Peyer's patch (tissue), 4 donors: ENCODE measurements at regions not wholly inside any gene's neighbourhood (a gene's known extent, or its start where the extent isn't known, plus 50 kb on each side); places are given as distances from the start of the nearest gene placed in this dataset.

ENCODE experiments used
- POLR2A ChIP-seq, 2 donors: fragments of 450-650 bp; IDR thresholded peaks; one replicate each; pipeline ENCODE4 v1.5.1; 2017; ENCODE audit warnings: antibody characterized with exemption in 2 of 2, mild to moderate bottlenecking in 2 of 2, moderate library complexity in 2 of 2
- TF ChIP-seq, protein P1 (sequence below), 6 experiments: fragments of 450-650 bp in 4 of 6; fragments of 200-600 bp in 2 of 6; sonication (generic) in 1 of 6; IDR thresholded peaks; one replicate each; pipeline ENCODE4 v1.5.1; 2017 to 2019; ENCODE audit warnings: antibody characterized with exemption in 6 of 6, mild to moderate bottlenecking in 3 of 6, moderate library complexity in 1 of 6

- TF ChIP-seq, protein P1, sequence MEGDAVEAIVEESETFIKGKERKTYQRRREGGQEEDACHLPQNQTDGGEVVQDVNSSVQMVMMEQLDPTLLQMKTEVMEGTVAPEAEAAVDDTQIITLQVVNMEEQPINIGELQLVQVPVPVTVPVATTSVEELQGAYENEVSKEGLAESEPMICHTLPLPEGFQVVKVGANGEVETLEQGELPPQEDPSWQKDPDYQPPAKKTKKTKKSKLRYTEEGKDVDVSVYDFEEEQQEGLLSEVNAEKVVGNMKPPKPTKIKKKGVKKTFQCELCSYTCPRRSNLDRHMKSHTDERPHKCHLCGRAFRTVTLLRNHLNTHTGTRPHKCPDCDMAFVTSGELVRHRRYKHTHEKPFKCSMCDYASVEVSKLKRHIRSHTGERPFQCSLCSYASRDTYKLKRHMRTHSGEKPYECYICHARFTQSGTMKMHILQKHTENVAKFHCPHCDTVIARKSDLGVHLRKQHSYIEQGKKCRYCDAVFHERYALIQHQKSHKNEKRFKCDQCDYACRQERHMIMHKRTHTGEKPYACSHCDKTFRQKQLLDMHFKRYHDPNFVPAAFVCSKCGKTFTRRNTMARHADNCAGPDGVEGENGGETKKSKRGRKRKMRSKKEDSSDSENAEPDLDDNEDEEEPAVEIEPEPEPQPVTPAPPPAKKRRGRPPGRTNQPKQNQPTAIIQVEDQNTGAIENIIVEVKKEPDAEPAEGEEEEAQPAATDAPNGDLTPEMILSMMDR (IDR thresholded peaks at IDR 0.05): no peak
- no peak for TF ChIP-seq POLR2A (IDR thresholded peaks at IDR 0.05)
Measured at GRCh38 chr3:18216996-18217395, 208.1 kb downstream of the SATB1 start.
